ENCODE measurements at regions not wholly inside any gene's neighbourhood (a gene's known extent, or its start where the extent isn't known, plus 50 kb on each side); places are given as distances from the start of the nearest gene placed in this dataset.

GRCh38 chr2:189260361-189260814 lies 80.8 kb upstream of the COL5A2 start:
- no peak for TF ChIP-seq CTCF (conservative IDR thresholded peaks at IDR 0.05)
- Mint-ChIP-seq H3K27ac (ENCODE audit: unreplicated experiment) (no peak overlapping the region), H3K36me3 (ENCODE audit: low read depth) (no peaks in the 10 kb centered on the region), H3K27me3 (ENCODE audit: low read depth) (no peaks in the 10 kb centered on the region), H3K4me3 (no peak overlapping the region), H3K4me1 (peaks cover 6% of the 10 kb centered on the region), H3K9me3 (no peaks in the 10 kb centered on the region)
- DNase-seq (ENCODE audit: low read depth, low spot score): no peak

GRCh38 chr2:189261431-189261841 lies 81.9 kb upstream of the COL5A2 start:
- DNase-seq (ENCODE audit: low read depth, low spot score): no peak
- no peaks in the 10 kb centered on the region for H3K27me3 Mint-ChIP-seq (ENCODE audit: low read depth)
- no peak overlapping the region for H3K4me3 Mint-ChIP-seq
- H3K36me3 Mint-ChIP-seq (ENCODE audit: low read depth): no peaks in the 10 kb centered on the region
- H3K27ac Mint-ChIP-seq (ENCODE audit: unreplicated experiment): no peak overlapping the region
- no peak for TF ChIP-seq CTCF (conservative IDR thresholded peaks at IDR 0.05)
- no peaks in the 10 kb centered on the region for H3K9me3 Mint-ChIP-seq
- peaks cover 6% of the 10 kb centered on the region for H3K4me1 Mint-ChIP-seq

GRCh38 chr2:189261916-189262315 lies 82.4 kb upstream of the COL5A2 start:
- Mint-ChIP-seq H3K9me3 (no peaks in the 10 kb centered on the region), H3K27ac (ENCODE audit: unreplicated experiment) (no peak overlapping the region)
- no peak for TF ChIP-seq CTCF (conservative IDR thresholded peaks at IDR 0.05)

GRCh38 chr2:189265696-189266320 lies 86.2 kb upstream of the COL5A2 start:
- TF ChIP-seq CTCF (conservative IDR thresholded peaks at IDR 0.05): no peak
- no peak overlapping the region for H3K27ac Mint-ChIP-seq (ENCODE audit: unreplicated experiment)
- no peaks in the 10 kb centered on the region for H3K27me3 Mint-ChIP-seq (ENCODE audit: low read depth)
- no peaks in the 10 kb centered on the region for H3K36me3 Mint-ChIP-seq (ENCODE audit: low read depth)
- no peak overlapping the region for H3K4me3 Mint-ChIP-seq
- no peak for DNase-seq (ENCODE audit: low read depth, low spot score)
- H3K4me1 Mint-ChIP-seq: no peaks in the 10 kb centered on the region
- H3K9me3 Mint-ChIP-seq: peaks cover 4% of the 10 kb centered on the region

More at GRCh38 chr2:189261916-189262315, 82.4 kb upstream of the COL5A2 start:
- DNase-seq (ENCODE audit: low read depth, low spot score): no peak
- no peaks in the 10 kb centered on the region for H3K36me3 Mint-ChIP-seq (ENCODE audit: low read depth)
- H3K4me3 Mint-ChIP-seq: no peak overlapping the region
- peaks cover 6% of the 10 kb centered on the region for H3K4me1 Mint-ChIP-seq
- H3K27me3 Mint-ChIP-seq (ENCODE audit: low read depth): no peaks in the 10 kb centered on the region

GRCh38 chr2:189267491-189267890 lies 87.9 kb upstream of the COL5A2 start:
- Mint-ChIP-seq H3K9me3 (peaks cover 12% of the 10 kb centered on the region), H3K27me3 (ENCODE audit: low read depth) (no peaks in the 10 kb centered on the region), H3K4me3 (no peak overlapping the region), H3K36me3 (ENCODE audit: low read depth) (no peaks in the 10 kb centered on the region), H3K27ac (ENCODE audit: unreplicated experiment) (no peak overlapping the region), H3K4me1 (no peaks in the 10 kb centered on the region)
- no peak for TF ChIP-seq CTCF (conservative IDR thresholded peaks at IDR 0.05)
- DNase-seq (ENCODE audit: low read depth, low spot score): no peak
